Middle frontal gyrus (tissue), 1 donor: ENCODE measurements at regions not wholly inside any gene's neighbourhood (a gene's known extent, or its start where the extent isn't known, plus 50 kb on each side); places are given as distances from the start of the nearest gene placed in this dataset.

Experiments
- DNase-seq: peaks from one replicate; pipeline ENCODE4 v3.0.0-alpha.2; 2015; ENCODE audit warnings: low spot score; ENCODE audit errors: extremely low spot score

DNA sequence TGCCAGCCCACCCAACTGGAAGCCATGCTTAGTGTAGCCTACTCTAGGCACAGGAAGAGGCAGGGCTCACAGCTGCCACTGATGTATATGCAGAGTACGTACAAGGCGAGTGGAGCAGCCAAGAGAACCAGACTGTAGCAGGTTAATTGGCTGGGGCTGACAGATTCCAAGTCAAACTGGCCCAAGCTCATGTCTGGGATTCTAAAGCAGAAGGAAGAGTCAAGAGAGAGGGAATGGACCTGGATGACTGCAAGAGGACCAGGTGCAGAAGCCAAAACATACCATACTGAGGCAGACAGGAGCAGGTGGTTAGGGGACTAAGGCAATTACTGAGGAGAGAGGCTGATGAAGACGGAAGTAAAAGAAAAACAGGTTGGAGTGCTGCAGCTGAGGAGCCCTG, 51.3 kb upstream of the LRRN2 start:
- DNase-seq: no peak

DNA sequence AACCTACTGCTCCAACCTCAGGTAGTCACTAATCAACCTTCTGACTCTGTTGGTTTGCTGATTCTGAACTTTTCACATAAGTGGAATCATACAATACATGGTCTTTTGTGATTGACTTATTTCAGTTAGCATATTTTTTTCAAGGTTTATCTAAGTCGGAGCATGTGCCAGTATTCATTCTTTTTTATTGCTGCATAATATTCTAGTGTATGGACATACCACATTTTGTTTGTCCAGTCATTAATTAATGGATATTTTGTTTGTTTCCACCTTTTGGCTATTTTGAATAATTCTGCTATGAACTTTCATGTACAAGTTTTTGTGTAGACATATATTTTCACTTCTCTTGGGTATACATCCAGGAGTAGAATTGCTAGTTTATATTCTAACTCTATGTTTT, 53.0 kb upstream of the LRRN2 start:
- DNase-seq: no peak

- DNase-seq: no peak
Observed at GRCh38 chr1:204740354-204740753, 54.8 kb upstream of the LRRN2 start.

DNA sequence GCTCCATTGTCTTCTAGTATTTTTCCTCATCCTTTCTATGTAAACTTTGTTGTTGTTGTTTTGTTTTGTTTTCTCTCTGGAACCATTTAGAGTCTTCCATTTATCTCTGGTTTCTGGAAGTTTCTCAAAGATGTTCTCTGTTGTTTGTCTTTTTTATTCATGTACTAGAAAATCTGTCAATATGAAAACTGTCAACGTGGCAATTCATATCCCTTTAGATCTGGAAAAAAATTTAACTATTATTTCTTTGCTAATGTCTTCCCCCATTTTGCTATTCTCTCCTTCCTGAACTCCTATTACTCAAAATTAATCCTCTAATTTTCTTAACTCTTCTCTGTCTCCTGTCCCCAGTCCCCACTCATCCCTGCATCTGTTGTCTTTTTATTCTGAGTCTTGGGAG, 55.9 kb upstream of the LRRN2 start:
- no peak for DNase-seq

DNA sequence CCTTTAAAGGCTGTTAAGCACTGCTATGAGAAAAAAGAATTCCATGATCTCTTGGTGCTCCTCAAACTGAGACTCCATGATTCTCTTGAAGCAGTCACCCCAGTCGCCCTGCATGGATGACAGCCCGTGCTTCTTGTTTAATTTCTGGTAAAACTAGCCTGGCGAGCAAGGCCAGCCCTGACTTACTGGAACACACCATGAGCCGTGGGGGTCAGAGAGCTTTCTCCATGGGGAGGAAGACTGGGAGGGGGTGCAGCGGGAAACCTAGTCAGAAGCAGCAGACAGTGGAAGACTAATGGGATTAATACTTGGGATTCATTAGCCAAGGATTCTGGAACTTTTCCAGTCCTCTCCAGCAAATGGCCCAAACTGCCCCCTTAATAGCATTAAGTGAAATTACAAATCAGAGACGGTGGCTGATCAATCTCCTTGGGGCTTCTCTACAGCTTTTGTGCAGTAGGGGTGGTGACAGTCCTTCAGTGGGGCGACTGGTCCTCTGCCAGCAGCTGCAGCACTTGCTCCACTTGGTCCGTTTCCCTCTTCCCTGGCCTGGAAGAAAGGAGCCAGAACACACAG, 57.2 kb upstream of the LRRN2 start:
- DNase-seq: no peak

GRCh38 chr1:204744107-204744779, 58.7 kb upstream of the LRRN2 start:
- DNase-seq: no peak

DNA sequence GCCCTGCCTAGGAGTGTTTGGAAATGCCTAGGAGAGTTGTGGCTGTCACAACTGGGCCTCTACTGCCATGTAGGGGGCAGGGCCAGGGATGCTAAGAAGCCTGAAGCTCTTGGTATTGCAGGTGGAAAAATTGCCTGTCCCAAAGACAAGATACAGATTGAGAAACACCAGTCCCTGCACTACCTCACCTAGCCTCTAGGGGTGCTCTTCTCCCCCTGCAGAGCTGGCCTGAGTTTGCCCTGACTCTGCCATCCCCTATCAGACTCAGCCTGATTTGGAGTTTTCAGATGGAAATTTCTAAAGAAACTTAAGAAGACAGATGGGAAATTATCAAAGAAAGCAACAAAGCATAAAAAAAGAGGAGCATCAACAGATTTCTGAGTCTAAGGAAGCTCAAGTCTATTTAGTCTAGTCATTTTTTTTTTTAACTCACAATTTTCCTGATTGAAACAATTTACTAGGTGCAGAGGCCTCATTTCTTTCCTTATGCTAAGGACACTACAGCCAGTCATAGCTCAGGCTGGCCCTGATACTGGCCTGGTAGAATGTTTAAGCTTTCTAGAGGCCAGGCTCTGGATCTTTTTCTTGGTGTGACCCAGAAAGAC, 61.4 kb upstream of the LRRN2 start:
- no peak for DNase-seq

- DNase-seq: no peak
Observed at GRCh38 chr1:204751480-204751879, 65.9 kb upstream of the LRRN2 start.

DNA sequence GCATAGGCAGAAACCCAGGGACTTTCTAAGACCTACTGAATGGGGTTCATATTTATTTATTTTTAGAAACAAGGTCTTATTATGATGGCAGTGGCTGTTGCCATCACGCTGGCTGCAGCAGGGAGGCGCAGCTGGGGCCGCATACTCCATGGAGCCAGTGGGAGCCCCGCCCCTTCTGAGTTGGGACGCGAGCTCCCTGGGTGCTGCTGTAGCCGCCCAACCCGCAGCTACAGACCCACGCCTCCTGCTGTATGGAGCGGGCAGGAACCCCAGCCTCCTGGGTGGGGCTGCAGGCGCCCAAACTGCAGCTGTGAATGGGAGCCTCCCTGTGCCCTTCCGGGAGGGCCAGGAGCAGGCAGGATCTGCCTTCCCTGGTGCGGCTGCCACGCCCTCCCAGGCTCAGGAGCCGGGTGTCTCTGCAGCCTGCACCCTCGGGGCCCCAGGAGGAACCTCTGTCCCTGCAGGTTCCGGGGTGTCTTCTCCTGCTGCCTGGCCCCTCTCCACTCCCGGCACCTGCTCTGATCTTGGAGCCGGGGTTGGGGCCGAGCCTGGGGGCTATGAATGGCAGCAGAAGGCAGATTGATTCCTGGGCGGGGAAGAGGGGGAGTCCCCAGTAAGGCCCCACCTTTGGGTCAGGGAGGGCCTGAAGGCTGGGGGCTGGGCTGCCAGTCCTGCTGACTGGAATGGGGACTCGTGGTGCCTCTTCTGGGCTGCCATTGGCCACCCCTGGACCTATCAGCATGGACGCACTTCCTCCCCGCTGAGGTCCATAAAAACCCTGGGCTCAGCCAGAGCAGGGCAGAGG, 66.5 kb upstream of the LRRN2 start:
- DNase-seq: no peak

DNA sequence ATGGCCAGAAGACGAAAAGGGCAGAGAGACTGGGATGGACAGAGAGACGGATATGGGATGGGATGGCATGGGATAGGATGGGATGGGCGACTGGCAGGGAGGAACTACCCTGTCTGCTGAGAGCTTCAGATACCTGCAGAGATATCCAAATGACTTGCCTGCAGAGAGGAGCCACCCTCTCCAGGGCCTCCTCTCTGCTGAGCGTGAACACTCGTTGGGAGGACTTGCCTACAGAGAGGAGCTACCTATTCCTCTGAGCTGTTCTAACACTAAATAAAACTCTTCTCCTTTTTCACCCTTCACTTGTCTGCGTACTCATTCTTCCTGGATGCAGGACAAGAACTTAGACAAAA, 67.1 kb upstream of the LRRN2 start:
- DNase-seq: no peak

GRCh38 chr1:204754821-204755220, 69.3 kb upstream of the LRRN2 start:
- DNase-seq: no peak

GRCh38 chr1:204756349-204756748, 70.8 kb upstream of the LRRN2 start:
- no peak for DNase-seq

DNA sequence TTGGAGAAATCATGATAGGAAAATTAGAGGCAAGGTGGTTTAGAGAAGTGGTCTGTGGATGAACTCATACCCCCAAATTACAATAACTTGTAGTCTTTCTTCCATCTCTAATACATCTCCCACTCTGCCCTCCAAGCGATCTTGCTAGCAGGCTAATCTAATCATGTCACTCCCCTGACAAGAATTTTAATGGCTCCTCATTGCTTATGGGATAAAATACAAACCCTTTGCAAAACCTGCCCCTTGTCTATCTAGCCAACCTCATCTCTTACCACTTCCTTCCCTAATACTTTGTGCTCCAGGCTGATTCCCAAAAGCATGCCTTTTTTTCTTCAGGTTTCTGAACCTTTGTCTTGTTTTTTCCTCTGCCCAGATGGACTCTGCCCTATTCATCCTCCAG, 71.3 kb upstream of the LRRN2 start:
- no peak for DNase-seq

- DNase-seq: no peak
Observed at GRCh38 chr1:204758601-204759000, 73.1 kb upstream of the LRRN2 start.

GRCh38 chr1:204760350-204760749, 74.8 kb upstream of the LRRN2 start:
- DNase-seq: no peak

DNA sequence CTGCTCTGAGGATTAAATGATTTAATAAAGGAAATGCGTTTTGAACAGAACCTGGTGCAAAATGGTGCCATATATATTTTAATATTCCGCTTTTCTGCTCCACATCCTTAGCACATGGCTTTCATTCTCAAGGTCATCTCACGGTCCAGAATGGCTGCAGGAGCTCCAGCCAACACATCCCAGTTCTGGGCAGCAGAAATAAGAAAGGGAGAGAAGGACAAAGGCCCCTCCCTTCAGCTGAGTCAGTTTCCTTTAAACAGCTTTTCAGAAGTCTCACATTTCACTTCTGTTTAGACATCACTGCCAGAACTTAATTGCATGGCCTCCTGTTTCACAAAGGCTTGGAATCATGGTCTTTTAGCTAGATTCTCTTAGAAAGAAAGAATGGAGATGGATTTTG, 75.2 kb upstream of the LRRN2 start:
- no peak for DNase-seq

DNA sequence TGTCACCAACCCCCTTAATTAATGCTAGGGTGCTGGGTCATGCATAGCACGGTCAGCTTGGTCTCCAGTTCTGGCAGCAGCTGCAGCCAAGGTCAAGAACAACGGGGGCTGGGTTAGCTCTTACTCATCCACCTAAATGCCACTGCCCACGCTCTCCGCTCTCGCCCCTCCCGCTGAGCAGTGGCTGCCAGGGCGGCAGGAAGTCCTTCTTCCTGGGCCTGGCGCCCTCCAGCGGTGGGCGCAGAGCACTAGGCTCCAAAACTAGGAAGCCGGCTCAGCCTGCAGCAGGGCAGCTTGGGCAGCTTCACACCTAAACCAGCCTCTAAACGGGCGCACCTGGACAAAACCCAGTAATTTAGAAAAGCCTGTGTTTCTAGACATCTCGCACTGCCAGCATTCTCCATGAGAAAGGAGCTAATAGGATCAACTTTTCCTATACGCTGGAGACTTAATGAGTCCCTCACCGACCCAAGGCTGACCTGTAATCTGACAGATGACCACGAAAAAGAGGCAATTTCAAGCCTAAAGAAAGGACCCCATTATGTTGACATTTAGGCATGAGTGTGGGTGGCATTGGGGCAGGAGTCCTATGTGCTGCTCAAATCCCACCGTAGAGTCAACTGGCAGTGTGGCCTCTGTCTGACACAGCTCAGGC, 78.4 kb upstream of the LRRN2 start:
- DNase-seq: peak; percentile 79

DNA sequence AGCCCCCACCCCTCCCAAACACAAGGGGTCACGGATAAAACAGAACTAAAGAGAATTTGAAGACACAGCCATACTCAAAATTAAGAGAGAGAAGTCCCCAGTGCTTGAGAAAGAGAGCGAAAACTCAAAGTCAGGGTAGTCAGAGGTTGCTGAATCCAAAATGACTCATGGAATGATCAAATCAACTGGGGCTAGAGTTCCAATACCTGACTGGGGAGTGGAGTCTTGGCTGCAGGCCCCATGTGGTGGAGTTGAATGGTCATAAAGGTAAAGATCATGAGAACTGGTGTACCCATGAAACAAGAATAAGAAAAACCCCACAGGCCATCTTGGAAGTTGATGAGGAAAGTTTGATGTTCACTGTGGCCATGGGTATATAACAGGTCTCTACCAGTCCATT, 84.5 kb upstream of the LRRN2 start:
- no peak for DNase-seq

- DNase-seq: no peak
Observed at GRCh38 chr1:204771358-204771757, 85.8 kb upstream of the LRRN2 start.

DNA sequence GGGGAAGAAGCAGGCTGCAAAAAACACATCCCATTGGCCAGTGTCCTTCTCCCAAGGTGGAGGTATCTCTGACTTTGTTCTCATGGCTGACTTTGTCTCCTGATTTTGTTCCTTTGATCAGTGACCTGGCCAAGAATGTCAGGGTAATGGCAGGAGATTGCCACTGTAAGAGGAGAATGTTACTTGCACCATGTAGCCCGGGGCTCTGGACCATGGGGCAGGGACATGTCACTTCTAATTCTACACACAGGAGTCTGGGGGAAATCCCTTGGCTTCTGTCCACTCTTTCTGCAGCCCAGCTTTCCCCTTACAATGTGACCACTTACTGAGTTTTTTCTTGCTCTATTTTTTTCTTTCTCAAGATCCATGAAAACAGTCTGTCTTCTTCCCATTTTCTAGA, 87.7 kb upstream of the LRRN2 start:
- no peak for DNase-seq

- no peak for DNase-seq
Observed at GRCh38 chr1:204775546-204775945, 90.0 kb upstream of the LRRN2 start.

- DNase-seq: no peak
Observed at GRCh38 chr1:204777591-204777990, 92.1 kb upstream of the LRRN2 start.
